HPDE6-E6E7 (cell line): ENCODE measurements at regions not wholly inside any gene's neighbourhood (a gene's known extent, or its start where the extent isn't known, plus 50 kb on each side); places are given as distances from the start of the nearest gene placed in this dataset.

Experiments
- DNase-seq: peaks from one replicate; pipeline ENCODE4 v3.0.0; 2011; ENCODE audit warnings: missing footprints; ENCODE audit errors: extremely low spot score

DNA sequence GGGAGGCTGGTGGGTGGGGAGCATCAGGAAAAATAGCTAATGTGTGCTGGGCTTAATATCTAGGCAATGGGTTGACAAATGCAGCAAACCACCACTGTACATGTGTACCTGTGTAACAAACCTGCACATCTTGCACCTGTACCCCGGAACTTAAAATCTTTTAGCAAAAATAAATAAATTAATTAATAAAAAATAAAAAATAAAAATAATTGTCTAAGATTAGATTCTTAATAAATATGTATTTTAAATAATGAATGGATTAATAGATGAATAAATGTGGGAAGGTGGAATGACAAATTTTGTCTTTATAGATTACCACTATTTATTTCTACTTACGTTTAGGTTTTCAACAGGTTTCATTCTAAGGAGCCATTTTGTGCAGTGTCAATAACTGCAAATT lies 563.5 kb upstream of the B3GALT2 start:
- DNase-seq = no peak

GRCh38 chr1:193747579-193747978 lies 561.2 kb upstream of the B3GALT2 start:
- DNase-seq = no peak

DNA sequence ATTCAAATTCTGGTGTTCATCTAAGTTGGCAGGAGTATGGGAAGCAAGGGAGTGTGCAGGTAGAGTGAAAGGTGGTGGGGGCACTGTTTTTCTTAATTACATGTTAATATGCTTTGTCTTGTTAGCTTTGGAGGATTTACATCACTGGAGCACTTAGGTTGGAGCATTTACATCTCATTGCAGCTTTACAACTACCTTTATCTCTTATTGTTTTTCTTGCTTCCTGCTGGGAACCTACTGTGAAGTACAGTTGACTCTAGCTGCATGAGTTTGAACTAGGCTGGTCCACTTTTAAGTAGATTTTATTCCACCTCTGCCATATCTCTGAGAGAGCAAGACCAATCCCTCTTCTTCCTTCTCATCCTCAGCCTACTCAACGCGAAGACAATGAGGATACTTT lies 554.8 kb upstream of the B3GALT2 start:
- no peak for DNase-seq

DNA sequence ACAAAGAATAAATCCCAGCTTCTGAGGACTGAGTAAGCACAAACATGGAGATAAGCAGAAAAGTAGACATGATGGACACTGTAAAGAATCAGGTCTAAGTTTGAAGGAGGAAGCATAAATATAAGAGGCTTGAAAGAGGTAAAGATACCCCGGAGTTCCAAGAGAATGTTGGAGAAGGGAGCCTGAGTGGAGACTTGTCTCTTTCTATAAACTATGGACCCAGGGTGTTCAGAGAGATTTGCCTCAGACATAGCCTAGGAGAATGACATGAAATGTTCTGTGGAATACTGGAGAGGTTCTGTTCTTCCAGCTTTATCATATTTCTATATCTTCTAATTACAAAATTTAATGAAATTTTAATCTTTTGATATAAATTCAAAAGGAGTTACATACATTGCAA lies 554.3 kb upstream of the B3GALT2 start:
- DNase-seq = no peak

DNA sequence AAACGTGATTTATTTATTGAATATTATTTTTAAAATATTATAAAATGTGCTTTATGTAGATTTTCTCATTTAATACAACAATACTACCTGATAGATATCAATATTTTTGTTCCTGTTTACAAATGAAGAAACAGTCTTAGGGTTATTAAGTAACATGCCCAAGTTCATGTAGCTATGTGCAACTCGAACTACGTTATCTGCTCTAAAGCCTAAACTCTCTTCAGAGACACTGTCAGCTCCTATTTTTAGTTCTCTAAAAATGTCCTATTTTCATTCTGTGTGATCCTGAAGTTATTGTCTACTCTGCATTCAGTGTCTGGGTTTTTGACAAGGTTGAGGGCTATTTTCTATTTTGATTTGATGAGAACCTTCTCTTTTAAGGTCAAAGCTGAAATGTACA lies 550.1 kb upstream of the B3GALT2 start:
- no peak for DNase-seq

DNA sequence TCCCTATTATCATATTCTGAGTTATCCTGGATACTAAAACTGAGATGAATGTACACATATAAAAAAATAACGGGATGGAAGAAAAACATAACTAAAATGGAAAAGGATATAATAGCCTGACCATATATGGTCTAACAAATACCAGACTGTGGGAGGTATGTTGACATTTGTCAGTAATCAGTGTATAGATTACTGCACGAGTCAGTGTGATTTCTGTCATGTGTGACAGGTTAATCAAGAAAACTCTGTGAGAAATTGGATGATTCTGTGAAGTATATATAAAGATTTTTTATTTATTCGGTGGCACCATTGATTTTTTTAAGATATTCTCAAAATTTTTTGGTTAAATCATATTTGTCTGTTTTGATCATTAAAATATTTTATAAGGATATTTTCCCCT lies 547.3 kb upstream of the B3GALT2 start:
- DNase-seq = no peak

GRCh38 chr1:193730017-193730416 lies 543.6 kb upstream of the B3GALT2 start:
- DNase-seq = no peak

GRCh38 chr1:193729429-193729828 lies 543.0 kb upstream of the B3GALT2 start:
- no peak for DNase-seq

GRCh38 chr1:193727850-193728249 lies 541.4 kb upstream of the B3GALT2 start:
- no peak for DNase-seq

- DNase-seq = no peak
Measured at GRCh38 chr1:193726722-193727121, 540.3 kb upstream of the B3GALT2 start.

DNA sequence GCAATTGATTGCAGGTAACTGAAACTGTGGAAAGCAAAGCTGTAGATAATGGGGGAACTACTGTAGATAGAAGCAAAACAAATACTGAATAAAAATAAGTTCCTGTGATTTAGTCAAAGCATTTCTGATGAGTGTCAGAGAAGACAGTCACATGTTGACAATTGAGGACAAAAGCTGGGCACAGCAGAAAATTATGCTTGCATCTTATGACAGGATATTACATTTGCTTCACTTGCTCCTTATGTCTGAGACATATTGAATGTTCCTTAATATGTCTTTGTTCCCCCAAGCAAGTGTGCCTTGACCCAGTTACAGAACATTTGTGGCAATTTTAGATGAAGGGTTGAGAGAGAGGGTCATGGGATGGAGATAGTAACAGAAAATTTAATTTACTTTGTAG lies 526.0 kb upstream of the B3GALT2 start:
- no peak for DNase-seq

- no peak for DNase-seq
Measured at GRCh38 chr1:193709607-193710006, 523.2 kb upstream of the B3GALT2 start.

GRCh38 chr1:193707271-193708021 lies 521.0 kb upstream of the B3GALT2 start:
- peak; percentile 34 for DNase-seq

DNA sequence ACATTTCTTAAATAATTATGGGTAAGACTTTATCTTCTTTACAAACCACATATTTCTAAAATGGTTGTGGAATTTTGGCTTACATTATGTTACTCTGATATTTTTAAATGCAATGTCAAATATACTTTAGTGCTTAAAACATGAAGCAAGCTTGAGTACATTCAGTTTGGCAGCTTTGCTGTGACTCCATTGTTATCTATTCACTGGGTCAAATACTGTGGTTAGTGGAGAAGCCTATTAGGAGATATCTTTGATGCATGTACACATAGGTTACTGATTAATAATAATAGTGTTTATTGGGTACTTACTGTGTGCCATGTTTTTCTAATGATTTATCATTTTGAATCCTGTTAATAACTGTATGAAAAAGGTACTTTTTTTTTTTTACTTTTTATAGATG lies 520.4 kb upstream of the B3GALT2 start:
- DNase-seq = no peak

GRCh38 chr1:193705554-193705981 lies 519.2 kb upstream of the B3GALT2 start:
- DNase-seq = no peak

DNA sequence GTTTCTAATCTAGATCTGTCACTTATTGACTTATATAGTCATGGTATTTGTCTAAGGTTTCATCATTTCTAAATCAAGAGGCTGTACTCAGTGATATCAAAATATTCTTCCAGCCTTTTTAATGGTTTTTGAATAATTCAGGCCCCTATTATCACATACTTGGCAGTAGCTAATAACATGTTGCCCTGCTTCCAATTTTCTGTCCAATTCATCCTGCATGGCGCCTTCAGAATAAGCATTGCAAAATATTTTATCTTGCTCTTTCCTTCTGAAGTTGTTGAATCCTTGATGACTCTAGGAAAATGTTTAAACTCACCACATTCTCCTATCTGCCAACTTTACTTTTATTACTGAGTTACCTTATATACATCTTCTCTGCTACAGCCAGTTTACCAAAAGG lies 517.2 kb upstream of the B3GALT2 start:
- DNase-seq = no peak

- no peak for DNase-seq
Measured at GRCh38 chr1:193703121-193703520, 516.7 kb upstream of the B3GALT2 start.

GRCh38 chr1:193701759-193702158 lies 515.3 kb upstream of the B3GALT2 start:
- no peak for DNase-seq

GRCh38 chr1:193700710-193701355 lies 514.4 kb upstream of the B3GALT2 start:
- DNase-seq = peak; percentile 35

DNA sequence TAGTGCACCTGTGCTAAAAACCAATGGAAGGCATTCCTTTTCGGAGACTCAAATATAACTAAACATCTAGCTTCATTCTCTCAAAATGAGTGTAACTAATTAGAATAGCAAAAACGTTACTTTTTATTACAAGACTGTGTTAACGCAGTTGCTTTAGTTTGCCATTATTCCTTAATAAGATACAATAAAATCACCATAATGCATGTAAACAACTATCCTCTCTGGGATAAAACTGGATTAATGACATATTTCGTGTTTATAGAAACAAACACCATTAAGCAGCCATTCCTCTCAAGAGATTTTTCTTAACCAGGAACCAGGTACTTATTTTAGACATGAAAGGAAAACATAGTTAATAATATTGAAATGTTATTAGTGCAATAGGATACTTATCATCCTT lies 512.8 kb upstream of the B3GALT2 start:
- DNase-seq = no peak

- no peak for DNase-seq
Measured at GRCh38 chr1:193697776-193698175, 511.4 kb upstream of the B3GALT2 start.

DNA sequence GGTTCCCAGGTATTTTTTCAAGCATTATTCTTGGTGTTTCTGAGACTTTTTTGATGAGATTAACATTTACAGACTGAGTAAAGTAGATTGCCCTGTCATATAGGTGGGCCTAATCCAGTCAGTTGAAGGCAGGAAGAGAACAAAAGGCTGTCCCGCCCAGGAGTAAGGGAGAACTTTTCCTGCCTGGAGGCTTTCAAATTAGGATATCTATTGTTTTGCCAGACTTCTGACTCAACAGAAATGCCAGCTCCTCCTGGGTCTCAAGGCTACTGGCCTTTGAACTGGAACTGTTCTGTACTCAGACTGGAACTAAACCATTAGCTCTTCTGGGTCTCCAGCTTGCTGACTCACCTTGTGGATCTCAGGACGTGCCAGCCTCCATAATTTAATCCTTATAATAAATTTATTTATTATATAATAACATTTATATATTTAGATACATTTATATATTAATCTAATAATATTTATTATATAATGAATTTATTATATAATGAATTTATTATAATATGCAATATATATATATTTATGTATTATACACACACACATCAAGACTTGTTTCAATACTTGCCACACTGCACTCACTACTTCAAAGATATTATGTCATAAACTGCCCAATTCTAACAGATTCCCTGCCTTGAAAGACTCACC lies 510.8 kb upstream of the B3GALT2 start:
- no peak for DNase-seq

DNA sequence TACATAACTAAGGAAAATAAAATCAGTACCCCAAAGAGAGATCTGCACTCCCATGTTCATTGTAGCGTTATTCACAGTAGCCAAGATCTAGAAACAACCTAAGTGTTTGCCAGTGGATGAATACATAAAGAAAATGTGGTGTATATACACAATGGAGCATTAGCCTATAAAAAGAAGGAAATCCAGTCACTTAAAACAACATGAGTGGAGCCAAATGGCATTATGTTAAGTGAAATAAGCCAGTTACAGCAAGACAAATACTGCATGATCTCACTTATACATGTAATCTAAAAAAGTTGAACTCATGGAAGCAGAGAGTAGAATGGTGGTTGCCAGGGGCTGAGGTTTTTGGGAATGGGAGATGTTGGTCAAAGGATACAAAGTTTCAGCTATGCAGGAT lies 508.3 kb upstream of the B3GALT2 start:
- no peak for DNase-seq
